Ureter (tissue), 1 donor: ENCODE measurements at regions not wholly inside any gene's neighbourhood (a gene's known extent, or its start where the extent isn't known, plus 50 kb on each side); places are given as distances from the start of the nearest gene placed in this dataset.

ENCODE experiments used
- DNase-seq: peaks from one replicate; pipeline ENCODE4 v3.0.0-alpha.2; 2020; ENCODE audit warnings: low spot score
- donor health status: DM: yes; HTN: yes; CAD: no.

DNA sequence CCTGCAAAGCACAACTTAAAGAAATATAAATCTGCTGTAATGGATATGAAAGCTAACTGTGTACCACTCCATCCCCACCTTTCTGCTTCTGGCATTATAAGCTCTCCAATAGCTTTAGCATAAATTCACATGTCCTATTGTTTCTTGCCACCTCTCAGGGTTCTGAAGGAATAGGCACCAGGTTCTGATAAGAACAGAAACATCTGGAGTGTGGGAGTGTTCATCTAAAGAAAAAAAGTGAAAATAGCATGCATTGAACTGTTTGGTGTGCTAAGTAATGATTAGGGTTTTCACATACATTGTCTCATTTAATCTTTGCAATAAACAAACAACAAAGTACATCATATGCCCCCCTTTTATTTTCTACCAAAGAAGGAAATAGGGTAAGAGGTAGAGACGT lies 72.3 kb downstream of the FAM76B start:
- no peak for DNase-seq

DNA sequence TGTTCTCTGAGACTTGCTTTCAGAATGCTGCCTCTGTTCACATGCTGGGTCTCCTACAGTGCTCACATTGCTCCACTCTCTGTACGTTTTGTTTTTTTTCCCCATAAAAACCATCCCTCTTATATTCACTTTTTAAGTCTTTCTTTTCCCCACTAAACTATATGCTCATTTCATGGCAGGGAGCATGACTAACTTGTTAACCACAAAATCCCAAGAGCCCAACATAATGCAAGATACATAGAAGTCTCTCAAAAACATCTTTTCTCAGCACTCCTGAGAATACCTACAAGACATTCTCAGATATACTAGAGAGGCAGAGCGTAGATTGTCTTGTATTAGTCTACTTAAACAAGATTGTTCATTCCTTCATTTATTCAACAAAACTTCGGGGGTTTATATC lies 73.3 kb downstream of the FAM76B start:
- DNase-seq: no peak

DNA sequence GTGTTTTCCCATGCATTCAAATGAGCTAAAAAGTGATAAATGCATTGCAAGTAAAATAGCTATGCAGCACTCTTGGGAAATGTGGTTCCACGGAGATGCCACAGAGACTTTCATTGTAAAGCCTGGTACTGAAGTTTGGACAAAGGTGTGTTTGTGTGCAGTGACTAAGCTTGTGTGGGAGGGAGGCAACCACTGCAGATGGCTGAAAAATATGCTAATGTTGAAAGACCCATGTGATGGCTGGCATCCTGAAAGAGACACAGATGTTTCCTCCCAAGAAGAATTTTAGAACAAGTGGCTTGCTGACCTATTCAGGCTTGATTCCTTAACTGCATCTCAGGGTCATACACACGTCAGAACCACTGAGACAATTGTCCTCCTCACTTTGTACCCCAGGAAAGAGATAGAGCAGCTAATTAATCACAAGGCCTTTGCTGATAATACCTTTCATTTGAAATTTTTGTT lies 73.8 kb downstream of the FAM76B start:
- DNase-seq: no peak

DNA sequence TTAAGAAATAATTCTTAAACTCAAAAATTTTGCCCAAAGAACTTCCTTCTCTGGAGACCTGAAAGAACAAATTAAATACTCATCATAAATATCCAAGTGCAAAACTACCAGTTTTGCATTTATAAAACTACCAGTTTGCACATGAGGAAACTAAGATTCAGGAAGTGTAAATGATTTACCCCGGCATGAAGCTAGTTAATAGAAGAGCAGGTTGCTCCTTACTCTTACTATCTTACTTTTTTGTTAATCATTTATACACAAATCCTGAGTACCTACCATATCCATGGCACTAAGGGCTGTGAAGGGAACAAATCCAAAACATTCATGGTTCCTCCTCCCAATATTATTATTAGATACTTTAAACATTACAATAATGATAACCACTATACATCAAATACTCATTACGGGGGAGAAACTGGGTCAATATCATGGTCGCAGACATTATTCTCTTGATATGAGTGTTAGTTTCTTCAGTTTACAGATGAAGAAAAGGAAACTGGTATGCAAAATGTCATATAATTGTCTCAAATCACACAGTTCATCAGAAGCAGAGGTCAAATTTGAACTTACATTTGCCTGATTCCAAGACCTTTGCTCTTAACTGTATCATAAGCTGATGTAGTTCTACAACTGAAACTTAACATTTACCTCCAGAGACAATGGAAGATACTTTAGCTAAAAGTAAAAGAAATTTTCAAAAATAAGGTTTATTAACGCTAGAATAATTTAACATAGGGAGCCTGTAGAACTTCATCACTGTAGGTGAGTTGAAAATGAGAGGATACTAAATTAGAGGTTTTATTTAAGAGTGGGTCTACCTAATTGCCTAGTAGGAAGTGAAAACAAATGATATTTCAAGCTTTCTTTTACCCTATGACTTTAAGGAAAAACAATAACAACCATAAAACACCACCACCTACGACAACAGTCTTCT lies 74.5 kb downstream of the FAM76B start:
- DNase-seq: no peak

DNA sequence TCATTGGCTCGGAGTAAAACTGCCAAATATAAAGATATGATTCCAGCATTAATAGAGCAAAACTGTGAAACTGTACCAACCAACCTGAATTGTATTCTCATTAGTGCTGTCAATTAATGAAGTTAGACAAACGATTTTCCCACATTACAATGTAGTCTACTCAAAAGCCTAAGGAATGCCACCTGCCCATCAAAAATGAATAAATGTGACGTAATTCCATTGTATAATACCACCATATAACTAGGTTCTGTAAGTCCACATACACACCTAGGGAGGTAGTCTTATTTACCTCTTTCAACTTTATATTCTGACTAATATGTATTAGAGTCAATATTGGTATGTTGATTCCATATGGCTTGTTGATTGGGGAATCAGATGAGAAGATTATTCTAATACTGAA lies 76.2 kb downstream of the FAM76B start:
- DNase-seq: no peak

DNA sequence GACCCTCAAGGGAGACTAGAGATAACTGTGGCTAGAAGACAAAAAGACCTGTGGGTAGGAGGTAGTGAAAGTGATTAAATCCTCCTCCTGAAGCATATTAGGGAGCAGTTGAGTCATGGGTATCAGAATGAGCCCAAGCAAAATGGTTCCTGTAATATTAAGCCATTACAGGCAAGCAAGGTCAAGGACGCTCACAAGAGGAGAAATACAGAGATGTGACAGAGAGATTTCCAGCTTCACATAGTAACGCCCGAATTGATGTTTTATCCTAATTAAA lies 77.7 kb downstream of the FAM76B start:
- DNase-seq: no peak

DNA sequence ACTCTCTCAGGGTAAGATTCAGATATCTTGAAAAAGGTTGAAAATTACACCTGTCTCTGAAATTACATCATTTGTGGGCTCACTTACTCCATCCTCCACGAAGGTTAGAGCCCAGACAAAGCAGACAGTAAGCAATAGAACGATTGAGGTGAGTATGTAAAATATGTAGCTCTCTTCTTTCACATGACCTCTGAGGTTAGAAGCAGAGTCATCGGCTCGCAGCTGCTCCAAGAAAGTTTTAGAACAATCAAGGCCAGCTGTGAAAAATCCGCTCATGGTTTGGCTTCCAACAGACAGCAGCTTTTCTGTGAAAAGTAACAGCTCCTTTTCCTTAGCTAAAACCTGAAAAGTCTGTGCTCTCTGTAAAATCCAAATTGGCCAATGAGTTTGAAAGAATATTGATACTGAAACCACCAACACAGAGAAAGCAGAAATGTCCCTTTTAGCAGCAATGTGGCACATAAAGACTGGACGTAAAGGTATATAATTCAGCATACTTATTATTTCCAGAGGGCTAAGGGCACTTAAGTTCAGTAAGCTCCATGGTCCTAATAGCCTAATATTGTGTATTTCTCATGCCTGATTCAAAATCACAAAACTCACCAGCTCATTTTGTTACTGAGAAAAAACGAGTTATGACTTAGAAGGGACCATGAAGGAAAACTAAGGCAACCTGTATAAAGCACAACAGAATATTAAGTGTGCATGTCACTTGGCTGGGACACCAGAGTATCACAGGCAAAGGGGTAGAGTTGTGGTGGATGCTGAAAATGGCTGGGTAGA lies 78.2 kb downstream of the FAM76B start:
- no peak for DNase-seq

DNA sequence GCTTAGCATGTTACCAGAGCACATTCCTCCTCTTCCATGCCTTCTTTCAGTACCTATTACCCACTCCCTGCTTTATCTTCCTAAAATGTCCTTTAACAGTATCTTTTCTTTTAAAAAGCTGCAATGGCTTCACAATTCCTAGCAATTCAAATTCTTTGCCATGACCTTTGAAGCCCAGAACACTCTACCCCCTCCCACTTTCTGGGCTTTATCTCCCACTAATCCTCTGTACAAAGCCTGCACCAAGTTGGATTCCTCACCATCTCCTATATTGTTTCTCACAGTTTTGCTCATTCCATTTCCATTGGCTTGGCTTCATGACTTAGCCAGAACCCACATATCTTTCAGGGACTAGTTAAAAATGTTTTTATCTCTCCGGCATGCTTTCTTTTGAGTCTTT lies 80.9 kb downstream of the FAM76B start:
- no peak for DNase-seq

DNA sequence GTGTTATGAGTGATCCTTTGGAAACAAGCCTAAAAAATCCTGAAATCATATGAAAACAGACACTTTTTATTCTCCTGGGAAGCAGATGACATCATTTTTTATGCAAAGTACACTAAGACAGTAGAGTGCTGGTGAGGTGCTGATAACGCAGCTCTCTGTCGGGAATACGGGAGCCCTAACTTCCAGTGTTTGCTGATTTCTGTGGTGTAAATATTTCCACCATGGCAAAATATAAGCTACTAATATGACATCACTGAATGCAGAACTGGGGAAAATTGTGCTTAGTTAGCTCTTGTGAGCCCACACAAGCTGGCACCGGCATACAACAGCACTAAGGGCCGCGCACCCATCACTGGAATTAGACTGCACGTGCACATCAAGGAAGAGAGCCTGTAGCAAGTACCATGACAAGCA lies 82.6 kb downstream of the FAM76B start:
- no peak for DNase-seq

DNA sequence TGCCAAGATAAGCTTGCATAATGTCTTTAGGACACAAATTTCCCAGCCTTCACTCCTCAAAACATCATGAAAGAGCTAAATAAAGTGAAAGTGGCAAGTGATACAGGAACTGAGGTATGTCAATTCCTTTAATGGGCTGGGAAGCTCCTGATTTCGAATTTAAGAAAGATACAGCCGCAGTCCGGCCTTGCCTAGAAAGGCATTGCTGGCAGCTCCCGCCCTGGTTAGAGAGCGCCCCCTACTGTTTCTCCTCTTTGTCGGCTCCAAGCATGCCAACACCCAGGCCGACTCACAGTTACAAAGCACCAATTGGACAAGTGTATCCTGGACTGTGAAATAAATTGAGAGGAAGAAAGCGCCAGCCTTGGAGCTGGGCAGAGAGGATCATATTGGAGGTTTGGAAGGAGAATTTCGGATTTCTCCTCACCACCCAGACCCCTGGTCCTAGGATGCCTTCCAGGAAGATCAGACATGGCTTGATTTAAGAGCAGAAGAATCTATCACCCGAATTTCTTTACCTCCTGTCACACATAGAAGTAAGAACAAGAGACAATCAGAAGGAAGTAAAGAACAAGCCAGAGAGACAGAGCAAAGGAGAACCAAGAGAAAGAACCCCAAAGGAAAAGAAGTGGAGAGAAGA lies 84.0 kb downstream of the FAM76B start:
- DNase-seq: peak; percentile 95

DNA sequence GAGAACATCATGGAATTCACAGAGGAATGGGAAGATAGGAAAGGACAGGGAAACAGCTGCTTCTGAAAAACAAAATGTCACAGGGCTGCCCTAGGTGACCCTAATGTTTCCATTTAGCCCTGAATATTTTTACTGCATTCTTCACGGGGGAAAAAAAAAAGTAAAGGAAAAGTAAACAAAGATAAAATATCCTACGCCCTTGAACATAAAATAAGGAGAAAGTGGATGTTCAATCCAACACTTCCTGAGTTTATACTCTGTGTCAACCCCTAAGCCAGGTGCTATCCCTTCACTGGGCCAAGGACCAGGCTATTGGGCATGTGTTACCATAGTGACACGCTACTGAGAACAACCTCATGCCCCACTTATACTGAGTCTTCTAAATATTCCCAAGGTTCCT lies 84.7 kb downstream of the FAM76B start:
- DNase-seq: no peak

DNA sequence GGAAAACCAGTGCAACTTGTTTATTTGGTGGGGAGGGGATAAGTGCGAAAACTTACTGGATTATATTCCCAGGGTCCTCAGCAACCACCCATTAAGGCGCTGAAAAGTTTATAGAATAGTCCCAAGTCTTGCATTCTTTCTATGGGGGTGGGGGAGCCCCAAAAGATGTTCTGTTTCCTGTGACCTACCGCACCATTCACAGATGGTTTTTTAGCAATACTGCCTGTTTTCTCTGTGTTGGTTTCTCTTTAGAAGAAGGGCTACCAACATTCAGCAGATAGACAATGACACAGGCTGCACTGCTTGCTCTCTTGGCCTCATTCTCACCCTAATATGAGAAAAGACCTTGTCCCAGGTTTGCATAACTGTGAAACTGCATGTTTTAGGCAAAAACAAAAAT lies 86.5 kb downstream of the FAM76B start:
- no peak for DNase-seq

DNA sequence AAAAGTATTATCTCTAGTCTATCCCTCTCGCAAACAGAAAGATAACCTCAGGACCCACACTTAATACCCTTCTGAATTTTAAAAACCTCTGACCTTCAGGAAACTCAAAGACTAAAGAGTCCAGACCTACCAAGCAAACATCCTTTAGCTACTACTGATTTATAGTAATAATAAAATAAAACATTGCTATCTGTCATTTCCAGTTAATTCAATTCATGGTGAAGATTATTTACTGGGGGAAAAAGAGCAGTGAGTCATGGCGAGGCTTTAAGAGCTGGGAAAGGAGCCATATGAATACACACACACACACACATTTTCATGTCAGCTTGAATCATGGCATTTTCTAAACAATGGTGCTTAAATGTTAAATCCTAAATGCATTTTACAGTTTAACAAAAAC lies 87.1 kb downstream of the FAM76B start:
- DNase-seq: no peak

DNA sequence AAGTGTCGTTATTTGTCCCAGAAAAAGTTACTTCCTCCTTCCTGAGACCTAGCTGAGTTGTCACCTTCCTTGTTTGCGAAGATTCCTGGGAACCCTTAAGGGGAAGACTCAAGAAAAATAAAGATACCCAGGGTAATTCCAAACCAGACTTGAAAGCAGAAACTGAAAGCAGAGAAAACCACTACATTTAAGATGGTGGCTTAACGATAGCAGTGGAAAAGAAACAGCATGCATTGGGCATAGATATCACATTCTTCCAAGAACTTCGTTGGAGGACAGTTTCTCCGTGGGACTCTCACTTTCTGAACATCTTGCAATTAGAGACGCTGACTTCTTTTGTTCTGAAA lies 89.1 kb downstream of the FAM76B start:
- no peak for DNase-seq

DNA sequence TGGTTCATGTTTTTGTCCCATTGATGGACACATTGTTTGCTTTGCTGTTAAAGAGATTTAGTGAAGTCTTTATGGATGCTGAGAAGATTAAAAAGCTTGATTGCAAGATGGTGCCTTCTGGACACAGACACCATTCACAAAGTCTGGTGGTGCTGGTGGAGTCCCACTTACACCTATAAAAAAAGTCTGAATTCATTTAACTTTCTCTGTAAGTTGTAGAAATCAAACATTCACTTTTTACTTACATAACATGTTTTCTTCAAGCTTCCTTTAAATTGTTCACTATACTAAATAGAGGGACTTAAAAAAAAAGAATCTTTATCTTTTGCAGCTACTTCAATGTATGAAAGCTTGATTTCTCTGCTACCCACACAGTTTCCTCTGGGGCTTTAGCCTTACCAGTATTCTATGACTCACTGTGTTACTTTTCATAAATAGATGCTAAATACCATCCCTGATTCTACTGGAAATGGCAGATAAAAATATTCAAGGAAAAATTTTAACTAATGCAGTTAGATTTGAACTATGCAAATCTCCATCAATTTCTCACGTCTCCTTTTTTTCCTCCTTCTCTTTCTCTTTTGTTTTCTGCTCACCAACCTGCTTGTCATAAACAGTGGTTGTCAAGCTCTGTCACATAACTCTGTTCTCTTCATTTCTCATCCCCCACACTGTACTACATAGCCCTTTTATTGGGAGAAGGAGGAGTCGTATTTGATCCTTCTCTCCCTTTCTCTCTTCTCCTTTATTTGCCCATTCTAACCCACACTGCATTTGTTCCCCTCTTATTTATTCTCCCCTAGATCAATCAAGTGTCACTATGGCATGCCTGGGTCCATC lies 89.7 kb downstream of the FAM76B start:
- DNase-seq: no peak

DNA sequence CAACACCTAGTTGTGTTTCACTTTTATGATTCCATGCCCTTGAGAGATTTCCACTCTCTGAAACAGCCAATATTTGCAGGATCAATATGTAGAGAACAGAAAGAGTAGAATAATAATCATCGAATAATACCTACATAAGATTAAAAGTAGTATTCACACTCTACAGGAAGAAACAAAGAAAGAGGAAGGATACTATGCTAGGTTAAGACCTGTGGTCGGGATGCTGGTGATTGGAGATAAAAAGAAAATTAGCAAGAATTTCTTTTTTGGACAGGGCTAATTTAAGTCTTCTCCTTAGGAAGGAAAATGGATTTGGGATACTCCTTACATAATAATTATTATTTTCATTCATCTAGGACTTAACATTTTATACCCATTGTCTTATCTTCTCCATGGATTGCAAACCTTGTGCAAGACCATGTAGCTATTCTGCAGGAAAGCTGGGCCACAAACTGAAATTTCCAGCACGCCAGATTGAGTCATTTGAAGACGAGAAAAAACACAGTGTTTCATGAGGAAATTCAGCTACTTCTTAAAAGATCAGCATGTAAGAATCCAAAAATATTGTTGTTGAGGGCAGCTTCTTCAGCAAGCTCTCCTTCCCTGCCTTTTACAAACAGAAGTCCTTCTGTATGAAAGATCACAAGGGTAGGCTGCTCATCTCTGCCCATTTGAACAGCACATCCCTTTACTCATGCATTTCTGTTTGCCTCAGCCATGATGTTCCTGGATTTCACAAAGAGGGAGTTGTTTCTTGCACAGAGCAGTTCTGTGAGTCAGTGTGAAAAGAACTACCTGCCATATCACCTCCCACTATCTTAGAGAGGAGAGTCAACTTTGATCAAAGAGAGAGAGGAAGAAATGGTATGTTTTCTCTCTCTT lies 90.7 kb downstream of the FAM76B start:
- DNase-seq: no peak

DNA sequence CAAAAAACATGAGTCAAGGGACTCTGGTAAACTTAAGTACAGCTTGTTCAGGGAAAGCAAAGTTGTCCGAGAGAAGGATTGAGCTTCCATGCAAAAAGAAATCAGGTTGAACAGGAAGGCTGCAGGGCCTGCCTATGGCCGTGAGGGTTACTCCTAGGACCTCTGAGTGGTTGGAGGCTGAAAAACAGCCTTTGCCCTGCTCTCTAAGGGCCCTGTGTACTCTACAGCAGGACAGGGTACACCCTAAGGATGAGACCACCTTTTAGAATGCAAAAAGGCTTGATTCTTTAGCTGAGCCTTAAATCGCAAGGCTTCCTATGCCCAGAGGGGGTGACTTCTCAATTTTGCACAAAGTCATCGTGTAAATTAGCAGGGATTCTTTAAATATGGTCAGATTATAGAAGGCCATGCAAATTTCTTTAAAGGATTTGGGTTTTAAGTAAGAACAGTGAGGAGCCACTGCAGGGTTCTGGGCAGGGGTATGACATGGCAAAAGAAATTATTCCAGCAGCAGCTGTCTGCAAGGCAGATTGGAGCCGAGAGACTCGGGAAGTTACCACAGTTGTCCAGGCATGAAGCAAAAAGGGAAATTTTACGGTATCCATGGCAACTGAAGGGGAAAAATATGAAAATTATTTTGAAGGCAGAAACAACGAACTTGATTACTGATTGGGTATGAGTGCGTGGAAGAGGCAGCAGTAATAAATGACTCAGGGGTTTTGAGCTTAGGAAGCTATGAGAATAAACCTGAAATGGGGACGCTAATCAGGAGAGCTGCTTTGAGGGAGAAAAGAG lies 91.8 kb downstream of the FAM76B start:
- no peak for DNase-seq

DNA sequence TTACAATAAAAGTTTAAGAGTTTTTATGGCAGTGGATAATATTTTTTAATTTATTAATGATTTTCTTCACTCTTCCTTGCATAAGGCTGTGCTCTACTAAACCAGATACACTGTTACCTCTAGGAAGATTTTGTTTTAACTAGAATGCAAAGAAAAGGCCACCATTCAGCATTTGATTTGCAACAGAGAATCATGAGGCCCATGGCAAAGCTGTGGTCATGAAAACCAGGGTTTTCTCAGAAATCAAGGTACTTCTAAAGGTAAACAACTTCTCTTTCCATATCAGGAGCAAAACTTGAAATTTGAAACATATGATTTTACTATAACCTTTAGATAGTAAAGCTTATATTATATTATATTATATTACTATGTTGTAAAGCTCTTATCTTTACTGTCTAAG lies 94.4 kb downstream of the FAM76B start:
- DNase-seq: no peak

DNA sequence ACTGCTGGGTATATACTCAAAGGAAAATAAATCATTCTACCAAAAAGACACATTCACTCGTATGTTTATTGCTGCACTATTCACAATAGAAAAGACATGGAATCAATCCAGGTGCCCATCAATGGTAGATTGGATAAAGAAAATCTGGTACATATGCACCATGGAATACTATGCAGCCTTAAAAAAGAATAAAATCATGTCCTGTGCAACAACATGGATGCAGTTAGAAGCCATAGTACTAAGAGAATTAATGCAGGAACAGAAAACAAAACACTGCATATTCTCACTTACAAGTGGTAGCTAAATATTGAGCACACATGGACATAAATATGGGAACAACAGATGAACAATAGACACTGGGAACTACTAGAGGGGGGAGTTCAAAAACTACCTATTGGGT lies 96.3 kb downstream of the FAM76B start:
- DNase-seq: no peak
